ENCODE measurements at regions not wholly inside any gene's neighbourhood (a gene's known extent, or its start where the extent isn't known, plus 50 kb on each side); places are given as distances from the start of the nearest gene placed in this dataset.

- Histone ChIP-seq H3K4me1 (no peaks in the 10 kb centered on the region), H3K9me3 (no peaks in the 10 kb centered on the region), H3K27me3 (no peaks in the 10 kb centered on the region), H3K4me3 (ENCODE audit: low read depth, low read length) (no peak overlapping the region), H3K36me3 (no peaks in the 10 kb centered on the region)
- no peak for TF ChIP-seq CTCF (IDR thresholded peaks at IDR 0.05; ENCODE audit: low read depth, low read length)
- DNase-seq = no peak
Measured at GRCh38 chr21:23524685-23525084, 2082.6 kb downstream of the MRPL39 start.

DNA sequence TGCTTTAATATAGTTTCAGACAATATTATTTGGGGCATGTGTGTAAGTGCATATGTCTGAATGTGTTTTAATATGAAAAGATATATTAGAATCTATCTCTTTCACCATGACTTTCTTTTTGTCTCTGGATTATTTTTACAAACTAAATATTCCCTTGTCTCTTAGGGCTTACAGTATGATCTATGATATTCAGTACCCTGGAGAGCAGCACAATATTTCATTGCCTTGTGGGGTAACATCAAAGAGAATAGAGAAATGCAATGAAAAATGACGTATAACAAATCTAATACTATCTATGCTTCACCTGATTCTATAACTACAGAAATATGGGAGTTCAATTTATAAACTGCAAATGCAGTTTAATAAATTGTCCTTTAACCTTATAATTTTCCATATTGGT lies 2084.5 kb downstream of the MRPL39 start:
- TF ChIP-seq CTCF (IDR thresholded peaks at IDR 0.05; ENCODE audit: low read depth, low read length) = no peak
- Histone ChIP-seq H3K27me3 (no peaks in the 10 kb centered on the region), H3K36me3 (no peaks in the 10 kb centered on the region), H3K4me1 (no peaks in the 10 kb centered on the region), H3K4me3 (ENCODE audit: low read depth, low read length) (no peak overlapping the region), H3K9me3 (no peaks in the 10 kb centered on the region)
- DNase-seq = no peak

DNA sequence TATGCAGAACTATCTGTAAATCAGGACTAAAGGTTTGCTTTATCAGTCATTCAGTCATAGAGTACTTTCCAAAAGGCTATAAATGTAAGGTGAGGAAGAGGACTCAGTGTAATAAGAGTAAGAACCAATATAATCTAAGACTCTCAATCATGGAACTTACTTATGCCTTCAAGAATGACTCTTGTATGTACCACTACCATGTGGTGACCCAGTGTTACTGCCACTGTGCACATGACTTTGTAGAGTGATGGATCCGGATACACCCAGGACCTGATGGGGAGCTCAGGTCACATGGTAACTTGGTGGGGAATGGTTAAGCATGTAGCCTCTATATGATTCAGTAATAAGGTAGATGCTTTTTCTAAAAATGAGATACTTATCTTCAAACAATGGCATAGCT lies 2099.8 kb downstream of the MRPL39 start:
- Histone ChIP-seq H3K9me3 (no peaks in the 10 kb centered on the region), H3K4me3 (ENCODE audit: low read depth, low read length) (no peak overlapping the region), H3K36me3 (no peaks in the 10 kb centered on the region), H3K4me1 (no peaks in the 10 kb centered on the region), H3K27me3 (no peaks in the 10 kb centered on the region)
- TF ChIP-seq CTCF (IDR thresholded peaks at IDR 0.05; ENCODE audit: low read depth, low read length) = no peak
- no peak for DNase-seq

DNA sequence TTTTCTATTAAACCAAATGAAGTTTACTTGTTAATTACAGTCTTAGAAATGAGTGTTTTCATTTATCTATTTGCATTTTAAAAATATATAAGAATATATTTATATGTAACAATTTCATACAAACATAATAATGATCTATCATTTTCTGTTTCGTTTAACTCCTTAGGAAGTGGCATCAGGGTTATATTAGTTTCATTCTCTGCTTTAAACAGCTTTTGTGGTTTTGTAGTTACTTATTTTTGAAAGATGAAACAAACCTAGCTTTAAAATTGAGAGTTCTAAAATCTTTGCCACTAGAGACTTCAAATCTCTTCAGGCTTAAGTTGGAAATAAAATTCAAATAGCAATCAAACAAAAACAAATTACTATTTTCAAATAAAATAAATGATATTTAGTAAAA lies 2110.6 kb downstream of the MRPL39 start:
- DNase-seq = no peak
- no peaks in the 10 kb centered on the region for H3K9me3 ChIP-seq
- no peaks in the 10 kb centered on the region for H3K27me3 ChIP-seq
- TF ChIP-seq CTCF (IDR thresholded peaks at IDR 0.05; ENCODE audit: low read depth, low read length) = no peak
- H3K36me3 ChIP-seq = no peaks in the 10 kb centered on the region
- H3K4me1 ChIP-seq = no peaks in the 10 kb centered on the region
- H3K4me3 ChIP-seq (ENCODE audit: low read depth, low read length) = no peak overlapping the region

- no peaks in the 10 kb centered on the region for H3K9me3 ChIP-seq
- DNase-seq = no peak
- no peaks in the 10 kb centered on the region for H3K4me1 ChIP-seq
- no peak for TF ChIP-seq CTCF (IDR thresholded peaks at IDR 0.05; ENCODE audit: low read depth, low read length)
- H3K4me3 ChIP-seq (ENCODE audit: low read depth, low read length) = no peak overlapping the region
- H3K27me3 ChIP-seq = no peaks in the 10 kb centered on the region
- no peaks in the 10 kb centered on the region for H3K36me3 ChIP-seq
Measured at GRCh38 chr21:23488245-23488644, 2119.0 kb downstream of the MRPL39 start.

DNA sequence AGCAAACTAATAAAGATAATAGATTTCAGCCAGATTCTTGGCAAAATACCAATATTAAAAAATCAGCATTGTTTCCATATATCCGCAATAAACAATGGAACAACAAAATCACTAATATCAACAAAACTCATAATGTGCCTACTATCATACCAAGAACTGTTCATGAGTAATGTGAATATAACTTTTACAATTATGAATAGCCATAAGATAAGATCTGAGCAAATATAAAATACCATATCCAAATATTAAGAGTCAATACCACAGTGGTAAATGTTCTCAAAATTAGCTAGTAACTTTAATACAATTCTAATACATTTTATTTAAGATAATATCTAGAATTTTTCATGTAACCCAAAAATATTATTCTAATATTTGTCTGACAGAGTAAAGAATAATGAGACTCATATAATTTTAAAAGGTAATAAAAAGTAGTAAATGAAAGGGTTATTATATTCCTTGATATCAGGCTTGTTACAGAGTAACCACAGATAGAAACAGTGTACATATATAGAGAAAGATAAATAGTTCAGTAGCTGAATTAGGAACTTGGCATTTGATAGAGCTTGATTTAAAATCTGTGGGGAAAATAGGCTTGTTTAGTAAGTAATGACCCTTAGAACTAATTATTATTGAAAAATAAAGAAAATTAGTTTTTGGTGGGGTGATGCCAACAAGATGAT lies 2126.6 kb downstream of the MRPL39 start:
- Histone ChIP-seq H3K36me3 (no peaks in the 10 kb centered on the region), H3K4me3 (ENCODE audit: low read depth, low read length) (no peak overlapping the region), H3K9me3 (no peaks in the 10 kb centered on the region), H3K4me1 (peaks cover 4% of the 10 kb centered on the region; the same call in 1 of the 2 replicates), H3K27me3 (no peaks in the 10 kb centered on the region)
- DNase-seq = no peak
- TF ChIP-seq CTCF (IDR thresholded peaks at IDR 0.05; ENCODE audit: low read depth, low read length) = no peak
